RKO (cell line): ENCODE measurements at regions not wholly inside any gene's neighbourhood (a gene's known extent, or its start where the extent isn't known, plus 50 kb on each side); places are given as distances from the start of the nearest gene placed in this dataset.

Experiments used
- DNase-seq: peaks from one replicate; pipeline ENCODE4 v3.0.0-alpha.2; 2016; ENCODE audit warnings: low spot score

DNA sequence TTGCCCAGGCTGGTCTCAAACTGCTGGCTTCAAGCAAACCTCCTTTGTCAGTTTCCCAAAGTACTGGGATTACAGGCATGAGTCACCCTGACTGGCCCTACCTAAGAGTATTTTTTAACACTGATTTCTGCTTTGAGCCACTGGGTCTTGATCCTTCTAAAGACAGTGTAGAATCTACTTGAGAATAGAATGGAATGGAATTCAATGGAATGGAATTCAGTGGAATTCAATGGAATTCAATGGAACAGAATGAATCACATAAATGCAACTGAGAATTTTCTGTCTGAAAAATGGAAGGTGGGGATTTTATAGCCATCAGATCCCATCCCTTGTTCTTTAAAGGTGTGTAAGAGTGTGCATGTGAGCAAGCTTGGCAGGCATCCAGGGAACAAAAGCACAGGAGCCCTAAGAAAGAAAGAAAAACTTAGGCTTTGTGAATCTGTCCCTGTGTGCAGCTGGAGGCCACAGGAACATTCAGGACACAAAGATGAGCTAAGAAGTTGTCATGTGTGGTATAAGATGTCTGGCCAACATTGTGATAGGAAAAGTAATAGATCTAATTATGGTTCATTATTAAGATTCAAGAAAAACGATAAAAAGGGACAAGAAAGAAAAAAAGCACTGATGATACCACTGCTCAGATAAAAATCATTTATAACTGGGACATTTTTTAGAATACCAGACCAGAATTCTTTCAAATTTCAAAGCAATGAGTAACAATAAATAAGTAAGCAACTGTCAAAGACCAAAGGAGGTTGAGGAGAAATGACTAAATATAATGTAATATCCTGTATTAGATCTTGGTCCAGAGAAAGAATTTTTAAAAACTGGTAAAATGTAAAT is 681.0 kb upstream of the GJE1 start:
- DNase-seq: peak; percentile 30

DNA sequence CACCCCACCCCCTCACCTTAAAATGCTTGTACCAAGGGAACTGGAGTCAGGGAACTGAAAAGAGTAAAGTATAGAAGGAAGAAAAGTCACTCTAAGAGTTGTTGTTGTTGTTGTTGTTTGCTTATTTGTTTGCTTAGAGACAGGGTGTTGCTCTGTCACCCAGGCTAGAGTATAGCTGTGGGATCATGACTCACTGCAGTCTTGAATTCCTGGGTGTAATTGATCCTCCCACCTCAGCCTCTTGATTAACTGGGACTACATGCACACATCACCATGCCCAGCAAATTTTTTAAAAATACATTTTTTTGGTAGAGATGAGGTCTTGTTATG is 681.6 kb upstream of the GJE1 start:
- DNase-seq: no peak

DNA sequence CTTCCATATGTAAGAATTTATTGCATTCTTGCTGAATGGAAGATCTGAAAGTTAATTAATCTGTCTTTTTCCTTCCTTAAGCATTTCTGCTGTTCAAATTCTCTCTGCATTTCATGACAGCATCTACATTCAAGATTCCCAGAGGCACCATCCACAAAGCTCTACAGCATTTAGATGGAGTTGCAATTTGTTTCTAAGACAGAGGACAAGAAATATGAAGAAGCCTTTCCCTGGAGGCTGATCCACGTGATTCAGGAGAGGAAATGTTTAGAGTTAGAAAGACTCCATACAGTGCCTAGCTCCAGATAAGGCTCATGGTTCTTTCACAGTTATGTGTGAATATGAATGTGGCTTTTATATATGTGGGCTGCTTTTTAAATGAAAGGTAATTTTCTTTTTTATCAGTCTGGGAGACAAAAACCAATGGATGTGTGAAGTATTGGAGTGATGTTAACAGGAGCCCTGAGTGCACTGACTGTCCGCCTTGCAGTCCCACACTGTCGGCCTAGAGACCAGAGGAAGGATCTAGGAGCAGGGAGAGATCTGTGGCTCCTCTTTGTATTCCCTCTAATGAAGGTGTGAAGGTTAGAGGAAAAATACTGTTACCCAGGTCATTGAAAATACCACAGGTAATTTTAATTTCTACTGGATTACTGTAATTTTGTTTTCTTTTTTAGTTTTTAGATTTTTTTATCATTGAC is 686.6 kb upstream of the GJE1 start:
- no peak for DNase-seq

DNA sequence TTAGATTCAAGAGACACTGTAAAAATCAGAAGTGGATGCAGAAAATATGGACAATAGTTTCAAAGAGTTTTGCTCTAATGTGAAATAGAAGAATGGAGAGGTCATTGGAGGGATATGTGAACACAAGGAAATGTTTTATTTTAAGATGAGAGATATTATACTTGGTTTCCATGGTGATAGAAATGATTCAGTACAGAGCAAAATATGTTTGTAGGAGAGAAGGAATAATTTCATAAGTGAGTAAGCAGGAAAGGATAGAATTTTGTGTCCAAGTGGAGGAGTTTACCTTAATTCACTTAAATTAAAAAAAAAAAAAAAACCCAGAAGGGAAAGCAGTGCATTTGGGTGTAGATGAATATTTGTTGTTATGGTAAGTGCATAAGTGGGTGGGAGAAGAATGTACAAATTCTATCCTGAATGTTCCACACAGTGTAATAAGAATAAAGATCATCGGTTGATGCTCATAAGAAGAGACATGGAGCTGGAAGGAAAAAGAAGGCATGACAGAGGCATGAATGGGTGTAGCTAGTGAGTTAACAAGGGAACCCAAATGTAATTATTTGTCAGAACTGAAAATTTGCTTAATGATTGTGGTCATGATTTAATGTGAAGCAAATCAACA is 688.9 kb upstream of the GJE1 start:
- no peak for DNase-seq

DNA sequence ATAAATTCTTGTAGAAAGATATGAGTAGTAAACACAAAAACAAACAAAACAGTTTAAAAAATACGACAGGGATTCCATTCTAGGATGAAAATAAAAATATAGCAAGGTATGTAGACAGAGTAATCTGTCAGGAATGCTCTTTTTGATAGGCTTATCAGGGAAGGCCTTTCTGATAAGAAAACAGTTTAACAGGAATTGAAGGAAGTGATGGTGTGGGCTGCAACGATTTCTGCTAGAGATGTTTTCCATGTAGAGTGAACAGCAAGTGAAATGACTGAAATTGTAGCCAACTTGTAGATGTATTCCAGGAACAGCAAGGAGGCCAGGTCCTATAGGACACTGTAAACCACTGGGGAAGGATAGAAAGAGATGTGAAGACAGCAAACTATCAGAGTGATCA is 689.7 kb upstream of the GJE1 start:
- DNase-seq: no peak

DNA sequence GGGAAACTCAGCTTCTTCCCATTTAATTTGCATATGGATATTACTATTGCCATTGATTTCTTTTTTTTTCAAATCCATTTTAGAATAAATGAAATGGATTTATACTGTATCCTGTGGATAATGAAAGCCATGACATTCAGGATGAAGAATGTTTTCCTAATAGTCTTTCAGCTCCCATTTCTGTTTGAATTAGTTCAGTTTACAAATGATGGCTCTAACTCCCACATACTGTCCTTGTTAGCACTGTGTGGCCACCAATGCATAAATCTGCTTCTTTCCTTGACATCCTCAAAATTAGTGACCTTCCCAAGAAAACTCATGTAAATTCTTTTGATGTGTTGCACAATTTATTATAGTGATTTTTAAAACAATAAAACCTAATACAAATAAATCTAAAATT is 693.2 kb upstream of the GJE1 start:
- DNase-seq: no peak

DNA sequence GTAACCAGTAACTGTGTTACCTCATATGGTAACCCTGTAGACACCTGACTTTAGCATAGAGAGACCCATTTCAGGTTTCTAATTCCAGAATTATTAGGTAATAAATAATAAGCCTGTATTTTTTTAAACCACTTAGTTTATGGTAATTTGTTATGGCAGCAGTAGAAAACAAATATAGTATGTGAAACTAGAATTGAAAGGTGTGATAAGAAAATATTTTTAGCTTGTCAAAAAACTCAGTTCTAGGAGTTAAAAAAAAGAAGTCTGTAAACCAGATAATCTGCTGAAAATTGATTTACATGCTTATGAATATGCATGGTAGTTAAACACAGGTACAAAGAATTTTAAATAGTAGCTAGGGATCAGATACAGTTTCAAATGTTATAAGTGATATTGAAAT is 695.0 kb upstream of the GJE1 start:
- no peak for DNase-seq

DNA sequence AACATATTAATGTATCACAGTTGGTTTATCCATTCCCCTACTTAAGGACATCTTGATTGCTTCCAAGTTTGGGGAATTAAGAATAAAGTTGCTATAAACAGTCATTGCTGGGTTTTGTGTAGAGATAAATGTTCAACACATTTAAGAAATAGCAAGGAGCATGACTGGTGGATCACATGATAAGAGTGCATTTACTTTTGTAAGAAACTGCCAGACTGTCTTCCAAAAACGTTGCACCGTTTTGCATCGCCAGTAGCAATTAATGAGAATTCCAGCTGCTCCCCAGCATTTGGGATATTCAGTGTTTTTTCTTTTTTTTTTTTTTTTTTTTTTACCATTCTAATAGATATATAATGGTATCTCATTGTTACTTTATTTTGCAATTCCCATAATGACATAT is 695.7 kb upstream of the GJE1 start:
- DNase-seq: no peak

DNA sequence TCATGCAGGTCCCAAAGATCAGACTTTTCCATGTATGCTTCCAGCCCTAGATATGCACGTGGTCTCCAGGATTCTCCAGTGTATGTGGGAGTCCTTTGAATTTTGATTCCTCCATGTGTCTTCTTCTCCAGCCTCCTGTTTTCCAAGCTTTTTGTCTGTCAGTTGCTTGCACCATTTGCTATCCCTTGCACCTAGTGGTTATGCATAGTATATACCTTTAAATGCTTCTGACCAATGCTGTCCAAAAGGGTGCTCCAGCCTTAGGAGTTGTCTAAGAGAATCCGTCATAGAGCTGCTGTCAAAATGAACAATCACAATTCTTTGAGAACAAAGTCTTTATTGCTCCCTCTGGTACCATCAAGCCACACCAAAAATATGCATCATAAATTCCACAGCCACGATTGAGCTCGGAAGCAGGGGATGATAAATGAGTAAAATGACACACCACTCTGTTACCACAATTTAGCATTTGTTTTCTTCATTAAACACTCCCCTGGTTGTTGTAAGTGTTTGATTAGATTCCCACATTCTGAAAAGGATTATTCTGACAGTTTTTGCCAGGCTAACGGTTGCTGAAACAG is 706.2 kb upstream of the GJE1 start:
- DNase-seq: no peak

DNA sequence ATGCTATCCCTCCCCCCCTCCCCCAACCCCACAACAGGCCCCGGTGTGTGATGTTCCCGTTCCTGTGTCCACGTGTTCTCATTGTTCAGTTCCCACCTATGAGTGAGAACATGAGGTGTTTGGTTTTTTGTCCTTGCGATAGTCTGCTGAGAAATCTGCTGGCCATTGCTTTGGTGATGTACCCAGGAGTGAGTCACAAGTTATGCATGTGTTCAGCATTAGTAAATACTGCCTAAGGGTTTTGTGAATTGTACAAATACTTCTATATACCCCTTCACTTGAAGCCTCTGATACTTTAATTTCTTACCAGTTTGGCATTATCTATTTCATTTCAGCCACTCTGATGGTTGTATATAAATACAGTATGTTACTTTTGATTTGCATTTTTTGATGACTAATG is 711.3 kb upstream of the GJE1 start:
- peak; percentile 67 for DNase-seq

DNA sequence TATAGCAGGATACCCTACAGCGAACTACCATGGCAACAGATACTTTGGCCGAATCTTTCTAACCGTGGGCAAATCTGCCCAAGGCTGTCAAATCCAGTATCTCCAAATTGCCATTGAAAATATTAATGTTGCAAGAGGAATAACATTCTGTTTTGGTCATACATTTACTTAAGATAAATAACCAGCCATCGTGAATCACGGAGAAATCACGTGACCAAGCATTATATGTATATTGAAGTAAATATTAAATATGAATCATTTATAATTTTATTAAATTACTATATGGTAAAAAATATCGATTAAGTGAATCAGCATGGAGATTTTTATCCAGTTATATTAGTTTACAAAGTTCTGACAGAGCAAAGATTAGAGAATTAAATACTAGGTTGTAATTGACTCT is 714.6 kb upstream of the GJE1 start:
- DNase-seq: no peak

DNA sequence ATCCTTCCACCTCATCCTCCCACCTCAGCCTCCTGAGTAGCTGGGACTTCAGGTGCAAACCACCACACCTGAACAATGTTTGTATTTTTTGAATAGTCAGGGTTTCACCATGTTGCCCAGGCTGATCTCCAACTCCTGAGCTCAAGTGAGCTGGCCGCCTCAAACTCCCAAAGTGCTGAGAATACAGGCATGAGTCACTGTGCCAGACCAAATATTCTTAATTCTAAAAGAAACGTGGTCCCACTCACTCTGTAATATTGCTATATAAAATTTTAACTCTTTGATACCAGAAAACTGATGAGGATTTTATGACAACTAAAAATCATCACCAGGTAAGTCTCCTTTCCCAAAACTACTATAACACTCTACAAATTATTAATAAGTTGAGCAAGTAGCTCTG is 716.8 kb upstream of the GJE1 start:
- no peak for DNase-seq

DNA sequence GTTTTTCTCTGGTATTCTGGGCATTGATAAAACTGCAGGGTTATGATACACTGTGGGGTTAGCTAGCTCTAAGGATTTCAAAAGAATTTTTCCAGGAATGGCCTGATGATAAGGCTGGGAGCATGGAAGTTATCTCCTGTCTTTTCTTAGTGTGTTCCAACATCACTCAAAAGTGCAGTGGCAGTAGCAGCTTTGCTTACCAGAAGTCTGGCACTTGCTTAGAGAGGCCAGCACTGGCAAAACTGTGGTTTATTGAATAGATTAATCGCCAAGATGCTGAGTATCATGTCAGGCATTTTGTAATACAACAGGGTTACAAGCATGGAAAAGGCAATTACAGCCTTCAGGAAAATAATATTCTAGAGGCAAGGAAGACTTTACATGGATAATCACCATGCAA is 719.5 kb upstream of the GJE1 start:
- no peak for DNase-seq

DNA sequence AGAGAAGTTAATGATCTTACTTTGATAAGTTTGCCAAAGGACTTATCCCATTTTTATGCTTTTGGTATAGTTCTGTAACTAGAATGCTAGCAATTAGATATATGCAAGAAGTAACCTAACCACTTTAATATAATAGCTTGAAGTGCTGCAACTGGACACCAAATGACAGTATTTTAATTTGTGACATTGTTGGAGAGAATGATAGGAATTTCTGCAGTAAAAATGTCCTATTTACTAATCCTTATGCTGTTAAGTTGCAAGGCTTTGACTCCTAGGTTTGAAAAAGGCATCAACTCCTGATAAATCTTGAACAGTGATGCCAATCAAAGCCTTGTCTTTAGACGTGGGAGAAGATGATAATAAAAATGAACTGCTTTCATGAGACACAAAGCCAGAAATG is 726.0 kb upstream of the GJE1 start:
- DNase-seq: no peak

DNA sequence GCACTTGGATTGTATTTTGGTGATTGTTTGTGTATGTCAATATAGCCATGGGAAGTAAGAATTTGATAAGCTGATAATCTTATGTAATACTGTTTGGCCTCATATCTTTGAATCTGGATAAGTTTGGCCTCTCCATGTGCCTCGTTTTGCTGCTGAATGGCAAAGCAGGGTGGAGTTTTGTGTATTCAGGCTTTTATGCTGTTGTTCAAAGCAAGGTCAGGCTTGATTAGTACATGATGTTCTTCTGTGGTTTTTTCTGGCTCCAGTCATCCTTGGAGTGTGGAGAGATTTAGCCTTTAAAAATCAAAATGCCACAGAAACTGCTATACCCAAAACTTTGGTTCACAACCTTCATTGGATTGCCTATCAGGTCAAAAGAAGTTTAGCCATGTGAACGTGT is 728.9 kb upstream of the GJE1 start:
- no peak for DNase-seq

DNA sequence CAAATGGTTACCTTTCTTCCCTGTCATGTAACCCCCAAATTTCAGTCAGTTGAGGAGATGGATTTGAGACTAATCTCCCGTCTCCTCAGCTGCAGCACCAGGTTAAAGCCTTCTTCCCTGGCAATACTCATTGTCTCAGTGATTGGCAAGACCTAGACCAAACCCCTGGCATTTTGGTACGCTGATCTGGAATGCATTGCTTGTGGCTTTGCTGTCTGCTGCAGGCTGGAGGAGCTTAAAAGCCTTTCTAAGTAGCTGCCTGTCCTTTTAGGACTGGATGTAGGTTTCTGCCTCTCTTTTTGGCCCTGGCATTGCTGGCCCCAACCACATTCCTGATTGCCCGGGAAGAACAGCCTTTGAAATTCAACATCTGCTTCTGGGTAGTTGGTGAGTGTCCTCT is 729.6 kb upstream of the GJE1 start:
- no peak for DNase-seq

DNA sequence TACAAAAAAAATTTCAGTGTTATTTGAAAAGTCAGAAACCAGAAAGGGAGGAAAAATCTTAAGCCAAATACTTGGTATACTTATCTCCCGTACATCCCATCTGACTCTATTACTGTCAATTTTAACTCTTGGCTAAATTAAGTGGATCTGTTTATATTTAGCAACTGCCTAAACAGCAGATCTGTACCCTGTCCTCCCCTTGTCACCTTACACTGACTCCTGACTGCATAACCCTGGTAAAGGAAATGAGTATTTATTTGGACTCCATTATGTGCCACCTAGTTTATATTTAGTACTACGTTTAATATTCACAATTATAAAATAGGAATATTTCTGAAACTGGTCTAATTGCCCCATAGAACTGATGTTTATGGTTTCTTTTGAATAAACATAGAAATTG is 730.2 kb upstream of the GJE1 start:
- no peak for DNase-seq

DNA sequence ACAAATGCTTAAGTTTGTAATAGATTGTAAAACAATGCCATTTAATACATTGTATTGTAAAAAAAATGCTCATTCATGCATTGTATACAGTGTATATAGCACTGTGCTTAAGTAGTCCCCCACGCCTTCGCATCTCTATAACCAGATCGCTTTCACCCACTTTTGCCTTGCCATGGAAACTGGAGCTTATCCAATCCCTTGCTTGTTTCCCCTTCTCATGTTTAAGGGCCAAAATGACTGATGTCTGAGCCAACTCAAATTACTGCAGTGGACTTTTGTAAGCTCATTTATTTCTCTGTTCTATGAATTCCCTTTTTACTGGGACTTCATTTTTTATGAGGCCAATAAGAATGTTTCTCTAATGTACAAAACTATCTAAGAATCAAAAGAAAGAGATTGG is 730.9 kb upstream of the GJE1 start:
- no peak for DNase-seq

DNA sequence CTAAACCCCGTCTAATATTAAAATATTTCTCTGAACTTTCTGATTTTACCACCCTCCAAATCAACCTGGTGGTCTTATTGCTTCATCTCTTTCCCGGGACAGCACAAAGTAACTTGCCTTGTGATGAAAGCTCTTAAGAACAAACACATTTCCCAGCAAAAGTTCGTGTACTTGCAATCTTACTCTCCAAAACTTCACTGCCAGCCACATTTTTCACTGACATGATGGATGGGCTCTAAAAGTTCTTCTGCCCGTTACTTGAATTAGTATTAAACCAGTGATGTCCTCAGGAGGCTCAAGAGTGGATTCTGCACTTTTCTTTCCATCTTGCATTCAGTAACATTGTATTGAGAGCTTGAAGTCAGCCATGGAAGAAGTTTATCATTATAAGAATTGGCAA is 731.6 kb upstream of the GJE1 start:
- no peak for DNase-seq

DNA sequence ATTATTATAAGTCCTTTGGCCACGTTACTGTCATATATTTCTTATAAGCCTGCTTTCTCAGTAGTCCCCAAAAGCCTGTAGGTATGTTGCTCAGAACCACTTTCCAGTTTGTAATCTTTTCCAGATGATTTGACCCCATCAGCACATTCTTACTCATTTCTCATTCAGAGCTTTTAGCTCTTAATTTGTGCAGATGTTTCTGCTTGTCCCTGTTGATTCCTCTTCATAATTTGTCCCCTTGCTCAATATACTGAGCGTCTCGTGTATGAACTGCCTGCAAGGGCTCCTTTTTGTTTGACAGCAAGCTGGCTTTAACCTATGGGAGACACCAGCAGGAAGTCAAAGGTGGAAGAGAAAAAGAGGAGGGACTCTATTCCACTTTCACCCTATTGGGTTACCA is 733.8 kb upstream of the GJE1 start:
- no peak for DNase-seq

DNA sequence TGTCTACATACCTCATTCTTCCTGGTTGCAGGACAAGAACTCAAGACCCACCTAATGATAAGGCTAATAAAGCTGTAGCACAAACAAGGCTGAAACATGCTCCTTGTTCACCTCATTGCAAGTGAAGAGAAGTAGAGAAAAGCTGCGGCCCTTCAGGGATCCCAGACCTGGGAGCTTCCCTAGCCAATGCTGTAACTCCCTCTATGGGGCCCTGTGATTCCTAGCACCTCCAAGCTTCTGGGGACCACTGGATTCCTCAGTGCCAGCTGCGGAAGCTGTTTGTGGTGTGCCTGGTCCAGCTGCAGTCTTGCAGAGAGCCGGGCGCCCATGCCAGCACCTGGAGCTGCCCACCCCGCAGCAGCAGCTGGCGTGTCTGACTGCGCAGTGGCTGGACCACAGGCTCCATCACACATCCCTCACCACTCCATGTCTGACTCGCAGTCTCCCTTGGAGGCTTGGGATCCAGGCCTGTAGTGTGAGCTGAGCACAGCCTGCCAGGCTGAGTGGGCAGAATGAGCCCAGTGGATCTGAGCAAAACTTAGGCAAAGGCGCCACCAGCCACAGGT is 737.2 kb upstream of the GJE1 start:
- DNase-seq: no peak

DNA sequence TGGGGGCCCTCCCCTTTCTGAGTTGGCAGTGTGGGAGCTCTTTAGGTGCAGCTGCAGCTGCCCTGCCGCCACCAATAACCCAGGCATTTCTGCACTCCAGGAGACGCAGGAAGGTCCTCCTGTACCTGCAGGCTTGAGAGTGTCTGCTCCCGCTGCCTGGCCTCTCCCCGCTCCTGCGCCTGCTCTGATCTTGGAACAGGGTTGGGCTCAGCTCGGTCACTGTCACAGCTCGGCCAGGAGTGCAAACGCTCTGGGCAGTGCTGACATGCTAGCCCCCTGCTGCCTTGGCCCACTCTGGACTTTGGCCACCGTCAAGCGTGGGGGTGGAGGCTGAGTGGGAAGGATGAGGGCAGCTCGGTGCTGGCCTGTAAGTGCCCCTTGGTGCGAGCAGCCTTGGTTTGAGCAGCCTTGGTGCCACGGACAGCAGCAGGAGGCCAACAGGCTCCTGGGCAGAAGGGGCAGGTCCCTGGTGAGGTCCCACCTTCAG is 738.1 kb upstream of the GJE1 start:
- no peak for DNase-seq

DNA sequence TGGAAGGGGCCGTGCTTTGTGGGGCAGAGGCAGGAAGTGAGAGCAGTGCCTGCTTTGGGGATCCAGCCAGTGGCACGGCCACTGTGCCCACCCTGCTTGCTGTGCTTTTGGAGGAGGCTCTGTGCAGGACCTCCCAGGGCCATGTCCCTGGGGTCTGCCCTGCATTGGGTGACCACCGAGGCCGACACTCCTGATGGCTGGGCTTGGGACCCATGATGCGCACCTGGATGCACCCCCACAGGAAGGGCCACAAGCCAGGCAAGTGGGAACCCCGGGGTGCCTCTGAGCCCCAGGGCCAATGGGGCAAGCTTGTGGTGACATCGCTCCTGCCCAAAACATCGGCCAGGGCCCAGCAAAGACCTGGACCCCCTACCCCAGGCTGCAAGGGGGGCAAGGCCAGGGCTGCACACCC is 738.6 kb upstream of the GJE1 start:
- DNase-seq: no peak
